ENCODE measurements at regions not wholly inside any gene's neighbourhood (a gene's known extent, or its start where the extent isn't known, plus 50 kb on each side); places are given as distances from the start of the nearest gene placed in this dataset.

- peak in 1 of 2 donors; percentile 66 for DNase-seq (ENCODE audit: low read depth in 2 of 2)
These were observed 88.2 kb upstream of the HDAC9 start for GRCh38 chr7:18407385-18407784.

GRCh38 chr7:18408461-18408860 is 87.1 kb upstream of the HDAC9 start:
- DNase-seq (ENCODE audit: low read depth in 2 of 2), result peak in 1 of 2 donors; percentile 55

- DNase-seq (ENCODE audit: low read depth in 2 of 2), result no peak
These were observed 86.7 kb upstream of the HDAC9 start for GRCh38 chr7:18408868-18409267.

GRCh38 chr7:18413447-18413846 is 82.1 kb upstream of the HDAC9 start:
- no peak for DNase-seq (ENCODE audit: low read depth in 2 of 2)

- no peak for DNase-seq (ENCODE audit: low read depth in 2 of 2)
These were observed 80.7 kb upstream of the HDAC9 start for GRCh38 chr7:18414885-18415284.

GRCh38 chr7:18416988-18417387 is 78.6 kb upstream of the HDAC9 start:
- DNase-seq (ENCODE audit: low read depth in 2 of 2), result no peak

GRCh38 chr7:18419456-18419855 is 76.1 kb upstream of the HDAC9 start:
- no peak for DNase-seq (ENCODE audit: low read depth in 2 of 2)

GRCh38 chr7:18420108-18420507 is 75.4 kb upstream of the HDAC9 start:
- DNase-seq (ENCODE audit: low read depth in 2 of 2), result no peak

- no peak for DNase-seq (ENCODE audit: low read depth in 2 of 2)
These were observed 74.8 kb upstream of the HDAC9 start for GRCh38 chr7:18420748-18421147.

- DNase-seq (ENCODE audit: low read depth in 2 of 2), result no peak
These were observed 74.1 kb upstream of the HDAC9 start for GRCh38 chr7:18421297-18422002.

- no peak for DNase-seq (ENCODE audit: low read depth in 2 of 2)
These were observed 70.3 kb upstream of the HDAC9 start for GRCh38 chr7:18425227-18425626.

GRCh38 chr7:18425838-18426445 is 69.6 kb upstream of the HDAC9 start:
- no peak for DNase-seq (ENCODE audit: low read depth in 2 of 2)

- DNase-seq (ENCODE audit: low read depth in 2 of 2), result peak in 1 of 2 donors; percentile 84
These were observed 68.9 kb upstream of the HDAC9 start for GRCh38 chr7:18426564-18427226.

GRCh38 chr7:18429547-18429946 is 66.0 kb upstream of the HDAC9 start:
- no peak for DNase-seq (ENCODE audit: low read depth in 2 of 2)

GRCh38 chr7:18430810-18431209 is 64.7 kb upstream of the HDAC9 start:
- no peak for DNase-seq (ENCODE audit: low read depth in 2 of 2)

GRCh38 chr7:18434171-18434570 is 61.4 kb upstream of the HDAC9 start:
- DNase-seq (ENCODE audit: low read depth in 2 of 2), result no peak

GRCh38 chr7:18437101-18437500 is 58.4 kb upstream of the HDAC9 start:
- DNase-seq (ENCODE audit: low read depth in 2 of 2), result no peak

- DNase-seq (ENCODE audit: low read depth in 2 of 2), result no peak
These were observed 54.6 kb upstream of the HDAC9 start for GRCh38 chr7:18440934-18441333.

GRCh38 chr7:18444826-18445225 is 50.7 kb upstream of the HDAC9 start:
- DNase-seq (ENCODE audit: low read depth in 2 of 2), result no peak

- no peak for DNase-seq (ENCODE audit: low read depth in 2 of 2)
These were observed 50.1 kb upstream of the HDAC9 start for GRCh38 chr7:18445483-18445882.
